ENCODE measurements at regions not wholly inside any gene's neighbourhood (a gene's known extent, or its start where the extent isn't known, plus 50 kb on each side); places are given as distances from the start of the nearest gene placed in this dataset.
A peak's percentile ranks its signal among the peaks of the same experiment; 100 is the strongest.

DNA sequence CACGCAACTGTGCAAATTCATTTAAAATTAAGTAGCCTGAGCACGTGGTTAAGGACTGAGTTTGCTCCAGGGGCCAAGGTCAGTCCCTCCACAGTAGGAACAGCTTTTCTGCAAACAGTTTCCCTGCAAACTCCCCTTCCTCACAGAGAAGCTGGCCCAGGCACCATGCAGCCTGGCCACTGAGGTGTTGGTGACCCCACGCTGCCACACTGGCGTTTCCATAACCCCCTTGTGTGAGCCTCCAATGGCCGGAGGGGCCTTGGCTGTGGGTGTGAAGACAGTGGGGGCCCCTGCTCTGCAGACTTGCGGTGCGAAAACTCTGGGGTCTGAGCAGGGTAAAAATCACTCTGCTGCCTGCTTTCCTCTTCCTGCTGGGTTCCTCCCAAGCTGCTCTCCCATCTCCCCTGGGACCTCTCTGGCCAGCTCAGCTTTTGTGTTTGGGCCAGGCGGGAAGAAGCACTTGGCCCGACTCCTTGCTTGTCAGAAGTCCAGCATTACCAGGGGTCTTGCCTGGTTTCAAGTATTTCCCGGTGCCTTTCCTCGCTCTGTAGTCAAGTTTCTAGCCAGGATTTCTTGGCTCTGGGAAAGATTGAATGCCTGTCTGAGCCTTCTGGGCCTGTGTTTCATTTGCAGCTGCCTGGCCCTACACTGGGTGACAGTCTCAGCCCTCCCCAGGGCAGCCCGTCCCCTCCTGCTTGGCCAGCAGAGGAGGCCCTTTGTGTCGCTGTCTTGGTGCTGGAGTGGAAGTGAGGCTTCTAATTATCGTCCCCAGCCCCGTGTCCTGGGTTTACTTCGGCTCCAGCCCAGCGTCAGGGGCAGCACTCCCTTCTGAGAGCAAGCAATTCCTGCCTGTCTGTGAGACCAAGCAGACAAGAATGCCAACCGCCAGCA lies 131.4 kb upstream of the SLC1A4 start:
- no peak for DNase-seq
- CTCF ChIA-PET (ENCODE audit: partially characterized antibody) = interaction anchor here (1.1 to 2.3 kb wide), 3 partner anchors 9 to 212 kb away, joined by 3 to 7 read pairs (median 5); no protein-coding TSS in a partner anchor
- intact Hi-C loops (cut with micrococcal nuclease) = no loop called here
- Mint-ChIP-seq H3K27me3 (peaks cover 4 to 8% of the 10 kb centered on the region in 2 donors), H3K4me3 (no peak overlapping the region), H3K36me3 (no peaks in the 10 kb centered on the region), H3K27ac (no peak overlapping the region), H3K9me3 (no peaks in the 10 kb centered on the region), H3K4me1 (peaks cover 0 to 2% (median under 1%) of the 10 kb centered on the region in 4 donors)
- H3K27ac ChIP-seq (ENCODE audit: low read depth, low read length) = no peak overlapping the region
- no peak overlapping the region for H3K4me3 ChIP-seq (ENCODE audit: low read length in 2 of 2)
- POLR2A ChIA-PET (ENCODE audit: partially characterized antibody) = no interaction called here
- no peaks in the 10 kb centered on the region for H3K36me3 ChIP-seq (ENCODE audit: insufficient read depth, low read length)
- no peaks in the 10 kb centered on the region for H3K4me1 ChIP-seq (ENCODE audit: insufficient read depth, low read length)
- H3K27me3 ChIP-seq (ENCODE audit: insufficient read depth, low read length) = no peaks in the 10 kb centered on the region
- H3K9me3 ChIP-seq (ENCODE audit: control insufficient read depth in 1 of 2, low read length in 2 of 2) = no peaks in the 10 kb centered on the region

DNA sequence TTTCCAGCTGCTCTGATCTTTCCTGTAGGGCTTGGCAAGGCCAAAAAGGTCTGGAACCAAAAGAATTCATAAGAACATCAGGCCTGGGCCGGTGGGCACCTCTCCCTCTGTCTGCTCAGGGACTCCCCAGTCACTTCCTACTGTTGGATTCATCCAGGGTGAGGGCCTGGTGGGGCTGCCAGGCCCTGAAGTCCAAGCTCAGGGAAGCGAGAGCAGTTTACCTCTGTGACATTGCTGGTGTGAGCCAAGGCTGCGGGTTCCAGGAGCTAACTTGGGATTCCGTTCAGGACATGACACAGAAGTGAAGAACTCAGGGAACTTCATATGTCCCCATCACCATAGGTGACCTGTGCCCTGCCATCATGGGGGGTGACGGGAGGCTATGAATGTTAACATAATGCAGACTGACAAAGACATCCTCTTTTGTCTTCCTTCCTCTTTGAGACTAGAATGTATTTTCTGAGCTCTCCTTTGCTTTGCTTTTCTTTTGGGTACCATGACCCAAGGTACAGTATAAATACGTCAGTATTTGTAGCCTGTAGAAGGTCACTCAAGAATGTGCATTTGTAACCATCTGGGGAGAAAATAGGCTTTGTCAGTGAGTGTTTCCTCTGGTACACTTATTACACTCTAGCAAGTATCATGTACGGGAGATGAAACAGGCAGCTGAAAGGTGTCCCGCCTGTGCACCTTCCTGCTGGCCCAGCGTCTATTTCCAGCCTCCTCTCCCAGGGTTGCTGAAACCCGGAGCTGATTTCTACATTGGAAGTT lies 130.5 kb upstream of the SLC1A4 start:
- no peak overlapping the region for H3K27ac ChIP-seq (ENCODE audit: low read depth, low read length)
- no peak for DNase-seq
- H3K36me3 Mint-ChIP-seq = no peaks in the 10 kb centered on the region
- no peaks in the 10 kb centered on the region for H3K4me1 ChIP-seq (ENCODE audit: insufficient read depth, low read length)
- peaks cover 4 to 8% of the 10 kb centered on the region in 2 donors for H3K27me3 Mint-ChIP-seq
- no peaks in the 10 kb centered on the region for H3K9me3 Mint-ChIP-seq
- intact Hi-C loops (cut with micrococcal nuclease) = no loop called here
- no peaks in the 10 kb centered on the region for H3K27me3 ChIP-seq (ENCODE audit: insufficient read depth, low read length)
- no peaks in the 10 kb centered on the region for H3K36me3 ChIP-seq (ENCODE audit: insufficient read depth, low read length)
- peaks cover 0 to 2% (median under 1%) of the 10 kb centered on the region in 4 donors for H3K4me1 Mint-ChIP-seq
- CTCF ChIA-PET (ENCODE audit: partially characterized antibody) = interaction anchor here (1.0 to 2.3 kb wide), 3 partner anchors 9 to 212 kb away, joined by 3 to 7 read pairs (median 3); no protein-coding TSS in a partner anchor
- H3K4me3 ChIP-seq (ENCODE audit: low read length in 2 of 2) = no peak overlapping the region
- peak overlapping the region in 1 of 8 donors; percentile 29 for H3K4me3 Mint-ChIP-seq
- H3K27ac Mint-ChIP-seq = peak overlapping the region in 1 of 7 donors; percentile 33
- POLR2A ChIA-PET (ENCODE audit: partially characterized antibody) = interaction anchor here (0.6 kb wide), 1 partner anchor 186 kb away, joined by 3 read pairs; no protein-coding TSS in a partner anchor
- H3K9me3 ChIP-seq (ENCODE audit: control insufficient read depth in 1 of 2, low read length in 2 of 2) = no peaks in the 10 kb centered on the region

DNA sequence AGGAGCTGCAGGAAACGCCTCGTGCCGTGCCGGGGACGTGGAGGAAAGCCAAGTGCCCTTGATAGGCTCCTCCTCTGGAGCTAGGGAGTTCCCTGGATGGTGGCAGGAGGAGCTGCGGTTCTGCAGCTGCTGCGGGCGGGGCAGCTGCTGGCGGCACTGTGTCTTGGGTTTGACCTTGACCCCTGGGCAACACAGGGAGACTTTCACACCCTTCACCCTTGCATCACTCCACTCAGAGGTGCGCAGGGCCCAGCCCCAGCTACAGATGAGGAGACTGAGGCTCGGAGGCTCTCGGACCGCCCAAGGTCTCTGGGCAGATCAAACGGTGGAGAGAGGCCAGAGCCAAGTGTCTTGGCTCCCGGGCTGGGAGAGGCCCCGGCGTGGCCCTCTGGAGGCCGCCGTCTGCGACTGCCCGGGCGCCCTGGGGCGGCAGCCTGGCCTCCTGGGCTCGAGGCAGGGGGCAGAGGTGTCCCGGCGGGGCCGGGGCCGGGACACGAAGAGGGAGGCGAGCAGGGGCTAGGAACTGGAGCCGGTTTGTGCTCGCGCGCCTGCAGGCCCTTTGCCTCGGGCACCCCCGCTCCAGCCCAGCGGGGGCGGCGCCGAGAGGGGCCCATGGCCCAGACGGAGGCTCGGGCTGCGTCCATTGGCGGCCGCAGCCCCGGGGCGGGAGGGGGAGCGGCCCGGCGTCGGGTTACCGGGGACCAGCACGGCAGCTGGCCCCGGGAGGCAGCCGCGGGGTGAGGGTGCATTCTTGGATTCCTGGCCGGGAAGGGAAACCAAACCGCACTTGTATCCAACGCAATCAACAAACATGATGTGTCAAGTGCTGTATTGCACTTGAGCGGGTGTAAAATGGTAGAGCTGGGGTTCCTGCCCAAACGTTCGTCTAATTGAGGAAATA lies 129.6 kb upstream of the SLC1A4 start:
- no peak overlapping the region for H3K27ac Mint-ChIP-seq
- intact Hi-C loops (cut with micrococcal nuclease) = no loop called here
- POLR2A ChIA-PET (ENCODE audit: partially characterized antibody) = interaction anchor here (0.6 kb wide), 1 partner anchor 186 kb away, joined by 3 read pairs; no protein-coding TSS in a partner anchor
- peaks cover 4 to 8% of the 10 kb centered on the region in 2 donors for H3K27me3 Mint-ChIP-seq
- H3K4me1 Mint-ChIP-seq = peaks cover 0 to 2% (median under 1%) of the 10 kb centered on the region in 4 donors
- Histone ChIP-seq H3K9me3 (ENCODE audit: control insufficient read depth in 1 of 2, low read length in 2 of 2) (no peaks in the 10 kb centered on the region), H3K36me3 (ENCODE audit: insufficient read depth, low read length) (no peaks in the 10 kb centered on the region), H3K4me3 (ENCODE audit: low read length in 2 of 2) (no peak overlapping the region), H3K27ac (ENCODE audit: low read depth, low read length) (no peak overlapping the region), H3K4me1 (ENCODE audit: insufficient read depth, low read length) (peaks cover 2% of the 10 kb centered on the region), H3K27me3 (ENCODE audit: insufficient read depth, low read length) (no peaks in the 10 kb centered on the region)
- no peaks in the 10 kb centered on the region for H3K36me3 Mint-ChIP-seq
- peak overlapping the region in 3 of 8 donors; percentile 22 to 37 (median 29) for H3K4me3 Mint-ChIP-seq
- H3K9me3 Mint-ChIP-seq = no peaks in the 10 kb centered on the region
- DNase-seq = no peak
- CTCF ChIA-PET (ENCODE audit: partially characterized antibody) = interaction anchor here (0.8 to 2.3 kb wide), 4 partner anchors 8 to 213 kb away, joined by 3 to 7 read pairs (median 3); no protein-coding TSS in a partner anchor

DNA sequence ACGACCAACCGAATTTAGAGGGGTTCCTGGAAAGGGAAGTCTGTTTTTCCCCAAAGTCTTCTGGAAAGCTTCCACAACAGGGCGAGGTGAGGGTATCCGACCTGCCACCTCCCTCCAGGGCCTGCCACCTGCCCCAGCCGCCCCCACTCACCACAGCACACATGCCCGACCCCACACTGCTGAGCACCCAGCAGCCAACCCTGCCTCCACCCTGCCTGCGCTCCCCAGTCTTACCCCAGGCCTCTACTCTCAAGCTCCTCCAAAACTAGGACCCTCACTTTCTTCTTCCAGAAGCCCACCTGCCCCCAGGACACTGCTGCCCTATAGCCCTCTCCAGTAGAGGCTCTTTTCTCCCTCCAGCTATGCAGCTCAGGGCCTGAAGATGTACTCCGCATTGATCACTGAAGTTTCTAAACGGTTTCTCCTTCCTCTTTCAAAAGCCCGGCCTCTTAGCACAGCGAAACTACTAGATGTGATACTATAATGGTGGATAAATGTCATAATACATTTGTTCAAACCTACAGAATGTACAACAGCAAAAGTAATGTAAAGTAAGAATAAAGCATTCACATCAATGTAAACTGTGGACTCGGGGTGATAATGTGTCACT lies 128.8 kb upstream of the SLC1A4 start:
- CTCF ChIA-PET (ENCODE audit: partially characterized antibody) = interaction anchor here (0.8 to 1.5 kb wide), 2 partner anchors 11 to 274 kb away, joined by 3 read pairs; no protein-coding TSS in a partner anchor
- DNase-seq = no peak
- H3K9me3 ChIP-seq (ENCODE audit: control insufficient read depth in 1 of 2, low read length in 2 of 2) = no peaks in the 10 kb centered on the region
- Mint-ChIP-seq H3K4me3 (no peak overlapping the region), H3K27ac (no peak overlapping the region), H3K36me3 (no peaks in the 10 kb centered on the region), H3K9me3 (no peaks in the 10 kb centered on the region), H3K27me3 (peaks cover 4 to 8% of the 10 kb centered on the region in 2 donors), H3K4me1 (peaks cover 0 to 2% (median under 1%) of the 10 kb centered on the region in 4 donors)
- no peak overlapping the region for H3K4me3 ChIP-seq (ENCODE audit: low read length in 2 of 2)
- peaks cover 6% of the 10 kb centered on the region for H3K4me1 ChIP-seq (ENCODE audit: insufficient read depth, low read length)
- POLR2A ChIA-PET (ENCODE audit: partially characterized antibody) = no interaction called here
- intact Hi-C loops (cut with micrococcal nuclease) = no loop called here
- H3K27me3 ChIP-seq (ENCODE audit: insufficient read depth, low read length) = no peaks in the 10 kb centered on the region
- no peak overlapping the region for H3K27ac ChIP-seq (ENCODE audit: low read depth, low read length)
- no peaks in the 10 kb centered on the region for H3K36me3 ChIP-seq (ENCODE audit: insufficient read depth, low read length)

GRCh38 chr2:64860936-64861335 lies 128.3 kb upstream of the SLC1A4 start:
- peaks cover 4 to 8% of the 10 kb centered on the region in 2 donors for H3K27me3 Mint-ChIP-seq
- no peaks in the 10 kb centered on the region for H3K36me3 Mint-ChIP-seq
- Histone ChIP-seq H3K27me3 (ENCODE audit: insufficient read depth, low read length) (no peaks in the 10 kb centered on the region), H3K9me3 (ENCODE audit: control insufficient read depth in 1 of 2, low read length in 2 of 2) (no peaks in the 10 kb centered on the region), H3K36me3 (ENCODE audit: insufficient read depth, low read length) (no peaks in the 10 kb centered on the region), H3K27ac (ENCODE audit: low read depth, low read length) (no peak overlapping the region), H3K4me3 (ENCODE audit: low read length in 2 of 2) (no peak overlapping the region), H3K4me1 (ENCODE audit: insufficient read depth, low read length) (peaks cover 10% of the 10 kb centered on the region)
- intact Hi-C loops (cut with micrococcal nuclease) = no loop called here
- H3K9me3 Mint-ChIP-seq = no peaks in the 10 kb centered on the region
- CTCF ChIA-PET (ENCODE audit: partially characterized antibody) = interaction anchor here (1.0 to 2.1 kb wide), 4 partner anchors 12 to 530 kb away, joined by 3 to 8 read pairs (median 4); partner anchors contain the start of gene AFTPH
- no peak for DNase-seq
- POLR2A ChIA-PET (ENCODE audit: partially characterized antibody) = interaction anchor here (1.2 kb wide), 1 partner anchor 110 kb away, joined by 3 read pairs; no protein-coding TSS in a partner anchor
- peaks cover 0 to 2% (median under 1%) of the 10 kb centered on the region in 4 donors for H3K4me1 Mint-ChIP-seq
- no peak overlapping the region for H3K4me3 Mint-ChIP-seq
- no peak overlapping the region for H3K27ac Mint-ChIP-seq
